ENCODE measurements at regions not wholly inside any gene's neighbourhood (a gene's known extent, or its start where the extent isn't known, plus 50 kb on each side); places are given as distances from the start of the nearest gene placed in this dataset.

- TF ChIP-seq CTCF (IDR thresholded peaks at IDR 0.05) (no peak), EZH2phosphoT487 (IDR thresholded peaks at IDR 0.05) (no peak)
Measured at GRCh38 chr7:131869986-131870385, 313.6 kb upstream of the PODXL start.
